Omental fat pad (tissue), 3 donors: ENCODE measurements at regions not wholly inside any gene's neighbourhood (a gene's known extent, or its start where the extent isn't known, plus 50 kb on each side); places are given as distances from the start of the nearest gene placed in this dataset.
"Not testable (repeated sequence)": the region's sequence is repeated elsewhere in the genome, so short reads cannot be mapped to it uniquely, and the experiment has no call there.

ENCODE experiments used
- ATAC-seq: fragments of 150-250 bp; one replicate; pipeline ENCODE4 v1.9.1; 2016; ENCODE audit warnings: mild to moderate bottlenecking, moderate library complexity; ENCODE audit not compliant: low FRiP score
- DNase-seq: peaks from one replicate; pipeline ENCODE4 v3.0.0-alpha.2; 2019; ENCODE audit warnings: low spot score
- CTCF ChIP-seq, 3 donors: fragments of 450-650 bp; IDR thresholded peaks; one replicate each; pipeline ENCODE4 v1.5.1; 2016 to 2017; ENCODE audit warnings: antibody characterized with exemption in 3 of 3, mild to moderate bottlenecking in 3 of 3, moderate library complexity in 2 of 3

GRCh38 chr3:27557411-27557810, 73.2 kb upstream of the SLC4A7 start:
- no peak for TF ChIP-seq CTCF (IDR thresholded peaks at IDR 0.05)
- no peak for DNase-seq
- ATAC-seq: no peak

- DNase-seq (no peak), ATAC-seq (no peak)
- no peak for TF ChIP-seq CTCF (IDR thresholded peaks at IDR 0.05)
Observed at GRCh38 chr3:27556887-27557286, 72.7 kb upstream of the SLC4A7 start.

DNA sequence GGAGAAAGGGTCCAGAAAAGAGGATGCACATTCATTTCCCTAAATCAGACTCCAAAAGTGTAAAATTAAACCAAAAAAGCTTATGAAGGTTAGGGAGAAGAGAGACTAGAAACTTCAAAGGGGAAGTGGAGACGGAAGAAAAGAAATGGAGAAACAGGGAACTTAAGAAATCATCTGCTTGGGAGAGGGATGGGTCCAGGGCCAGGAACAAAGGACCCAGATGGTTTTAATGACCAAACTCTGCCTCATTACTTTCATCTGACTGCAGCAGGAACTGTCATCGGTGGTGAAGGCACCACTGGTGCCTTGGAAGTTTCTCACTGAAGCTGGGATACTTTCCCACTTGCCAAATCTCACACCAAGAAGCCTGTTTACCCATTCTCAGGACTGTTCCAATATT, 70.5 kb upstream of the SLC4A7 start:
- DNase-seq (no peak), ATAC-seq (no peak)
- no peak for TF ChIP-seq CTCF (IDR thresholded peaks at IDR 0.05)

DNA sequence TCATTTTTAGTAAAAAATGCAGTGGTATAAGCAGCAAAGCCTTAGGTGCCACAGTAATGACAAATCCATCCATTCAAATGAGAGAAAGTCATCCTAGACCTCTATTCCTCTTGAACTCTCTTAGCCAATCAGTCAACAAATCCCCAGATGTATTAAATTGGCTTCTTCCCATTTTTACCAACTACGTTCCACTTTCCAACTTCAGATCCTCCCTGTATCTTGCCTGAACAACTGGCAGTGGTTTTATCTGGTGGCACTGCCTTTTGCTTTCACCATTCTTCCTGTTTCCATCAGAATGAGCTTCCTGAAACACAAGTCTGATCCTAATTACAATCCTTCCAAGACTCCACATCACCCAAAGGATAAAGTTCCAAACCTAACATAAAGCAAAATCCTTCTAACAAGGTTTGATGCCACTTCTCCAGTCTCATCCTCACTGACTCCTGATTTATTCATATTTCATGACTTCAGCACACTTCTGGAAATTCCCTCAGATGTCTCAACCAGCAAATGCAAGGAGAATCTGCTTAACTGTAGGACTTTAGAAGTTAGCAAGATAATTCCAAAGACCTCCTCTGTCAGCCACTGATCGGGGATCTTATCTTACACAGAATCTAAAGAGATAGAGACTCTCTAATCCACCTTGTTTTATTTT, 69.8 kb upstream of the SLC4A7 start:
- DNase-seq (no peak), ATAC-seq (no peak)
- no peak for TF ChIP-seq CTCF (IDR thresholded peaks at IDR 0.05)

GRCh38 chr3:27552708-27553107, 68.5 kb upstream of the SLC4A7 start:
- DNase-seq, ATAC-seq: not testable (repeated sequence)

DNA sequence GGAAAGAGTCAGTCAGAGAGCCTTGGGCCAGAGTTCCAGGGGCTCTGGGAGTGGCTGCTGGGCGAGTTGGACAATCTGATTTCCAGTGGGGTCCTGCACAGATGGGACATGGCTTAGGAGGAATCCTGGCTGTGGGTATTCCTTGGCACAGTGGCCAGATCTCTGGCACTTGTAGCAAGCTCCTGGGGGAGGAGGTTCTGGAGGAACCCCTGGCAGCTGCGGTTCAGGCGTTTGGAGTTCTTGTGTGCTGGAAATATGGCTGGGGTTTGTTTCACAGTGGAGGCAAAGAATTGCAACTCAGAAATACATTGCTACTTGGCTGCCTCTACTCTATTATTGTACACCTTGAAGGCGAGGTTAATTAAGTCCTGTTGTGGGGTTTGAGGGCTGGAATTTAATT, 67.2 kb upstream of the SLC4A7 start:
- not testable (repeated sequence) for ATAC-seq, DNase-seq

DNA sequence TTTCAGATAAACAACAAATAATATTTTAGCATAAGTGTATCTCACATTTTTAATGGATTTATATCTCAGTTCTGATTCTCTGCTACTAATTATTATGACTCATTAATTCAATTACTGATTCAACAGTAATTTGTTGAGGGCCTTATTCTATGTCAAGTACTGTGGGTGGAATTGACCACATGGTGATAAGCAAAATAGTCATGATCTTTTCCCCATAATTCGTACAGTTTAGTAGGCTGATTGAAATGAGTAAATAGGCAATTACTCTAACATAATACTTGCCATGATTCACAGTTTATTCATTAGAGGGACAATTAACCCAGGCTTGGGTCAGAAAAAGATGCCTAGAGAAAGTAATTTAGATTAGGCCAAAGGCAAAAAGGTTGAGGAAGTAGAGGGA, 60.9 kb upstream of the SLC4A7 start:
- ATAC-seq (peak; percentile 60), DNase-seq (no peak)
- no peak for TF ChIP-seq CTCF (IDR thresholded peaks at IDR 0.05)

DNA sequence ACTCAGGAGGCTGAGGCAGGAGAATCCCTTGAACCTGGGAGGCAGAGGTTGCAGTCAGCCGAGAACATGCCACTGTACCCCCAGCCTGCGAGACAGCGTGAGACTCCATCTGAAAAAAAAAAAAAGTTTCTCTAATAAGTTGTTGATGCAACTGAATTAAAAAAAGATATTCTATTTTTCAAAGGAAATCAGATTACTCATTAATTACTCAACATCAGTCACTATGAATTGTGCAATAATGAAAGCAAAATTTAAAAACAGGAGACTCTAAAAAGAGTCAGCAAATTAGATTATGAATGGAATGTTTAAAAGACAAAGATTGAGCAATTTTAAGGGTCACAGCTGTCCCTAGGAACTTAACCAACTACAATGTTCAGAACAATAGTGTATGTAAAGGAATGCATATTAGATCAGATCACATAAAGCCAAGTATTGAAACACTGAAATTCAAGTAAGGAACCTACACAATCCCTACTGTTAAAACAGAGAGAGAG, 60.2 kb upstream of the SLC4A7 start:
- TF ChIP-seq CTCF (IDR thresholded peaks at IDR 0.05): no peak
- ATAC-seq (peak; percentile 67), DNase-seq (no peak)
